HG03442 (cell line): ENCODE measurements at regions not wholly inside any gene's neighbourhood (a gene's known extent, or its start where the extent isn't known, plus 50 kb on each side); places are given as distances from the start of the nearest gene placed in this dataset.
A peak's percentile ranks its signal among the peaks of the same experiment; 100 is the strongest.
"Not testable (repeated sequence)": the region's sequence is repeated elsewhere in the genome, so short reads cannot be mapped to it uniquely, and the experiment has no call there.

Experiments
- ATAC-seq: cut with Tn5 transposase; IDR thresholded peaks from one replicate; pipeline ENCODE4 v1.9.1; 2021; ENCODE audit warnings: mild to moderate bottlenecking, moderate library complexity; ENCODE audit not compliant: unreplicated experiment

GRCh38 chr4:169898095-169898494 lies 128.1 kb downstream of the MFAP3L start:
- no peak for ATAC-seq

- ATAC-seq: not testable (repeated sequence)
These were observed 131.4 kb downstream of the MFAP3L start for GRCh38 chr4:169894767-169895166.

DNA sequence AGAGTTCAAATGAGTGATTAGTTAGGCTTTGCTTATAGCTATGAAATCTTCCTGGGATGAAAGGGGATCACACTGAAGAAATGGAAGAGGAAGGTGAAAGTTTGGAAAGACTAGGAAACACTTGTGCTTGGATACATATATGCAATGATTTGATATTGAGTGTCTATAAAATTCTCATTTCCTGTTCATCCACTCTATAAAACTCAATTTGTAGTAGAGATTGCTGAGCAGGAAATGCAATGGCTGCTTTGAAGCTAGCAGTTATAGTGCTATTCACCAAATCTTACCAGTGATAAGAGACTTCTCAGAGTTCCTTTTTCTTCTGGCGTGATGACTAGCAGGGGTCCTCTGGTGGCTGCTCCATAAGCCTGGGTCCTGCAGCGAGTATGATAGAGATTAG lies 128.1 kb upstream of the HPF1 start:
- ATAC-seq: no peak

- ATAC-seq: no peak
These were observed 124.0 kb upstream of the HPF1 start for GRCh38 chr4:169881769-169882168.

DNA sequence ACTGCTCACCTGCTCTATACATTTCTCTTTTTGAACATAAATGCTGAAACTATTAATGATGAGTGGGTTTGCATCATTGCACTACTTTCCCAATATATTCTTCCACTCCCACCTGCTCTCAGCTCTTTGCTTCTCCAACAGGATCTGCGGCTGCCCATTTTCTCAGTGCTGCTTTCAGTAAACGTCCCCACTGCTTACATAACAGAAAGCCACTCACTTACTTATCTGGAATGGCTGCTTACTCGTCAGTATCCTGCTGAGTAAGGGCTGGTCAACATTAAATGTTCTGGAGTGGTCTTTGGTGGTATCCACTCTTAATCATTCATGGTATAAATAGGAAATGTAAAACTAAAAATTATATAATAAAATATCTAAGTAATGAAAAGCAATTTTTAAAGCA lies 112.8 kb upstream of the HPF1 start:
- no peak for ATAC-seq

DNA sequence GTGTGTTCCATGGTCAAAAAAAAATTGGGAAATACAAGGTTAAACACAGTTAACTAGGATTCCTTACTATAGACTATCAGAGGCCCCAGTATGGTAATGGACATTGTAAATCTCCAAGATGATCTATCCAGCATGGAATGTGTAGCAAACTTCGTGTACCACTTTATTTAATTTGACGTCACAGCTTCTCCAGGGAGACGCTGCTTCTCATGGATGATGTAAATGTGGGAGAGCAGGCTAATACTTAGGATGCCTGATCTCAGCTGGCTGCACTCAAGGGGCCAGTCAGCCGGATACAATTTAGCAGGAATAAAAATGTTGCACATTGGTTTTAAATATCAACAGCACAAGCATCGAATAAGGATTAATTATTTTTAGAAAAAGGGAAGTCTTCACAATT lies 111.7 kb upstream of the HPF1 start:
- ATAC-seq: no peak

- ATAC-seq: no peak
These were observed 103.8 kb upstream of the HPF1 start for GRCh38 chr4:169861593-169861992.

GRCh38 chr4:169859366-169860216 lies 101.8 kb upstream of the HPF1 start:
- no peak for ATAC-seq

- no peak for ATAC-seq
These were observed 96.3 kb upstream of the HPF1 start for GRCh38 chr4:169854090-169854489.

DNA sequence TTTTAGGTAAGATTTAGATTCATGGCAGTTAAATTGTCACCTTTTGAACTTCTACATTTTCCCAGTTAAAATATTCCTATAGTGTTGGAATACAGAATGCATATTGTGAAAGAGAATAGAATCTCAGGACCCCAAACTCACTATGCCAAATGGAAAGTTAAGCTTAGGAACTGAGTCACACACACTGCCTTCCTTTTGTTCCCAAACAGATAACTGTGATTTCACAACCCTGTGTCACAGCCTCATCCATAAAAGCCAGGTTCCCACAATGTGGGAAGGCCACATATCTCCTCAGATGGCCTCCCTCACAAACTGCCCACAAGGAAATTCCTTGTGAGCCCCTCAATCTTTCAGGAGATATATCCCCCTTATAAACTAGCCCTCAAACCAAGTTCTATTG lies 94.7 kb upstream of the HPF1 start:
- no peak for ATAC-seq

- no peak for ATAC-seq
These were observed 94.0 kb upstream of the HPF1 start for GRCh38 chr4:169851750-169852149.

DNA sequence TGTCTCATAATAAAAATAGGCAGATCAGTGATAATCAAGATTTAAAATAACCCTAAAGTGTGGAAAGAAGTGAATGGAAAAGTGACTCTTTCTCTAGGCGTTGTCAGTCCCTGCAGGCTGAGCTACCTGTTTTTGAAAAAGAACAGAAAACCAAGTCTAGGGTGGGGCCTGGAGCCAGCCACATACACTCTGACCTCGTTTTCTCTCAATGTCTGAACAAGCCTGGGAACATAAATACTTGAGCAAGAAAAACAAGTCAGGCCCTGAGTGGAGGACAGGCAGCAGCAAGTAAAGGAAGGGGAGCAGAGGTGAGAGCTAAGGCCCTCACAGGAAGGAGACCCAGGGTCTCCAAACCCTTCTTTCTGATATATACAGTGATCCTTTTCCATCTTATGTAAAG lies 91.7 kb upstream of the HPF1 start:
- no peak for ATAC-seq

- no peak for ATAC-seq
These were observed 90.3 kb upstream of the HPF1 start for GRCh38 chr4:169848018-169848417.

DNA sequence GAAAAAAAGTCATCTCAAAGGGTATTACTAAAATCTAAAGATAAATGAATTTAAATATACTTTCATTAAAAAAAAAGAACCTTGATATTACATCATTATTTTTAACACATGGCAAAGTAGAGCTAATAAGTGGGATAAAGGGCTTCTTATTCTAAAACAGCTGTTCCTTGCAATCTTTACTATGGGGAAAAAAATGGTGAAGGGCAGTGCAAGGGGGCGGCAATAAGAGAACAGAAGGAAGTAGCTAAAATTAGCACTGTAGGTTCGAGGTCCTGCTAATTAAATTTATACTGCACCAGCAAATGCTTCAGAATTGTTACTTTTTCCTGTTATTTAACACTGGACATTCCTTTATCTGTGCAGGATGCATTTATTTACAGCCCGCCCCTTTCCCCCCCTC lies 89.4 kb upstream of the HPF1 start:
- ATAC-seq: no peak

DNA sequence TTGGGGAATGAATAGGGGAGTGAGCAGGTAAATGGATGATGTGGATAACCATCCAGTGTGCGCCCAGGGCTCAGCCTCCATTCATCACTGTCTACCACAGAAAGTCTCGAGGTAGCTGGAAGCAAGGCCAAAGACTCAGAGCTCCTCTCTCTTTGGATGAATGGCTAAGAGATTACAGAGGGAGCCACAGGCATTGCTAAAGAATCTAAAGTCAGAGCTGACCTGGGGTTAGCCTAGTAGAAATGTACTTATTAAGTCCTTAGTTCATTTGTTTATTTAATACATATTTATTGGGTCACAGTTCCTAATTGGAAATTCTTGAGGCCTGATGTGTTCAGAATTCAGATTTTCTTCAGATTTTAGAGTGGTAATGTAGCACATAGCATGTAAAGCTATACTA lies 88.7 kb upstream of the HPF1 start:
- ATAC-seq: no peak

GRCh38 chr4:169841776-169842175 lies 84.0 kb upstream of the HPF1 start:
- ATAC-seq: no peak

GRCh38 chr4:169840554-169840953 lies 82.8 kb upstream of the HPF1 start:
- no peak for ATAC-seq

- not testable (repeated sequence) for ATAC-seq
These were observed 70.6 kb upstream of the HPF1 start for GRCh38 chr4:169828329-169828728.

- peak; percentile 61 for ATAC-seq
These were observed 69.0 kb upstream of the HPF1 start for GRCh38 chr4:169826634-169827187.

DNA sequence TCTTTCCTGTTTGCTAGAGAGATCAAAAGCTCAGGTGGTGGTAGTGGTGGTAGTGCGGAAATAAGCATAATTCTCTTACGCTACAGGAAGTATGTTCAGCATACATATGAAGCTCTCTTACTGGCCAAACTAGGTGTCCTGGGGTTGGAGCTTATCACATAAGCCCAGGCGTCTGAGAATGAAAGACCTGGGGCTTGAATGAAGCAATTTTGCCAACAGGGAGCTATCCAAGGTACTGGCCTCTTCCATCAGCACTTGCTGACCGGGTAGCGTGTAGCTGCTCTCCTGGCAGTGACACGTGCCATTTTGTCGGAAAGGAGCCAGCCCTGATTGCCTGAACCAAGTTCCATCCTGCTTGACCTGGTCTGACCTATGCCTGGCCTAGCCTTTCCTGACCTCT lies 65.9 kb upstream of the HPF1 start:
- ATAC-seq: no peak

DNA sequence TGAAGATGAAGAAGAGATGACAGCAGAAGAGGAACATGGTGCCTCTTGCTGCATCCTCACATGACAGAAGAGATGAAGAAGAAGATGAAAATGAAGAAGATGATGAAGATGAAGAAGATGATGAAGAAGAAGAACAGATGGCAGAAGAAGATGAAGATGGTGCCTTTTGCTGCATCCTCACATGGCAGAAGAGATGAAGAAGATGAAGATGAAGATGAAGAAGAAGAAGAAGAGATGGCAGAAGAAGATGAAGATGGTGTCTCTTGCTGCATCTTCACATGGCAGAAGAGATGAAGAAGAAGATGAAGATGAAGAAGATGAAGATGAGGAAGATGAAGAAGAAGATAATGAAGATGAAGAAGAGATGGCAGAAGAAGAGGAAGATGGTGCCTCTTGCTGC lies 63.7 kb upstream of the HPF1 start:
- ATAC-seq: no peak

- no peak for ATAC-seq
These were observed 60.4 kb upstream of the HPF1 start for GRCh38 chr4:169818063-169818679.
